ENCODE measurements at regions not wholly inside any gene's neighbourhood (a gene's known extent, or its start where the extent isn't known, plus 50 kb on each side); places are given as distances from the start of the nearest gene placed in this dataset.

GRCh38 chr17:77668518-77668917, 290.0 kb upstream of the TNRC6C start:
- DNase-seq = no peak

- DNase-seq = no peak
Measured at GRCh38 chr17:77670173-77670572, 288.3 kb upstream of the TNRC6C start.

DNA sequence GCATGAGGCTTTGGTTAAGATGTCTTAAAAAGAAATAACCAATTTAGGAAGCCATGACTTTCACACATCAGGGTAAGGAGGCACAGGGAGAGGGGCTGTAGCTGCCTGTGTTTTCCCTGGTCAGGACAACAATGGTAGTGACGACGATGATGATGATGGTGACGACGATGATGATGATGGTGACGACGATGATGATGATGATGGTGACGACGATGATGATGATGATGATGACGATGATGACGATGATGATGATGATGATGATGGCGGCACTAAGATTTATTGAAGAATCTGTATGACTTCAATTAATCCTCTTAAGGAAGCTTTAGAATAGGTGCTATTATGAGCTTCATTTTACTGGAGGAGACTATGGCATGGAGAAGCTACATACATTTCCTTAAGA, 284.1 kb upstream of the TNRC6C start:
- no peak for DNase-seq

DNA sequence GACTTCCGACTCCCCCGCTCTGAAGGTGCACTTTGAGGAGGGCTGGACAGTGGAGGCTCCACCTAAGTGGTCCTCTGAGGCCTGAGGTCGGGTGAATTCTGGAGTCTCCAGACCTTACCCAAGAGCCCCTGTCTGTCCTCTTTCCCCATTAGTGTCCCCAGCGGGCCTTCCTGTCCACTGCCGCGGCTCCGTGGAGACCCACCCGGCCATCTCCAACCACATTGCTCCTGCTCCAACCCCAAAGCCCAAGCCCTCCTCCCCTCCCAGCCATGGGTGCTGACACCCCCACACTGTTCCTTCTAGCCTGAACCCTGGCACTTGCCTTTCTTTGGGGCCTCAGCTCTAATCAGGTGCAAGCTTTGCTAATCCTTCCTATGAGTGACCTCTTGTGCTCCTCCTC, 283.1 kb upstream of the TNRC6C start:
- DNase-seq = peak; percentile 16

DNA sequence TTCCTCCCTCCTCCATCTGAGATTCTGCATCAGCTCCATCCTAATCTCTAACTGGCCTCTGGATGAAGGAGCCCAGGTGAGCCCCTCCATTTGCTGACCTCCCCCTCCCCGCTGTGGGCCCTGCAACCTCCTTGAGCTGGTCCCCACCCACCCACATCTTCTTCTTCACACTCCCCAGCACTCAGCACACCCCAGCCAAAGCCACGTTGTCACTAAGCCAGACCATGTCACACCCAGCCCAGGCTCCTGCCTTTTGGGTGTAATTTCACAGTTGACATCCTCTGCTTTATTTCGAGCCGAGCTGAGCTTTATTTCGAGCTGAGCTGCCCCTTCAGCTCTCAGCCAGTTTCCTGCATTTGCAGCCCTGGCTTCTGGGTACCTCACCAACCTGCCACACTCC, 282.7 kb upstream of the TNRC6C start:
- DNase-seq = peak; percentile 18

DNA sequence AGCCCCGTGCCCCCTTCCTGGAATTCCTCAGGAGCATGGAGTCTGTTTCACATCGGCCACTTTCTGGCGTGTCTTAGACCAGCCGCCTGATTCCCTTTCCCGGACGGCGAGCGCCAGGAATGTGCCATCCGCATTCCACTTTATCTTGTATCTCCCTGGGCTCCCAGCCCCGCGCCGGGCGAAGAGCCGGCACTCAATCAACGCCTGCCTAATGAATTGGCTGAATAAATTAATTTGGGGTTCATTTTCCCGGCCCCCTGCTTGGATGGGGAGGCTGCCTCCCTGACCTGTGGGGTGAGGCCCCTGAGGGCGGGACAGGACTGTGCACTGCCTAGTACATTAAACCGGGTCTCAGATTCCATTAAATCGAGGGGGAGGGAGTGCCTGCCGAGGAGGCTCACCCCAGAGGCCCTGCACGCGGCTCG, 282.3 kb upstream of the TNRC6C start:
- peak; percentile 31 for DNase-seq

DNA sequence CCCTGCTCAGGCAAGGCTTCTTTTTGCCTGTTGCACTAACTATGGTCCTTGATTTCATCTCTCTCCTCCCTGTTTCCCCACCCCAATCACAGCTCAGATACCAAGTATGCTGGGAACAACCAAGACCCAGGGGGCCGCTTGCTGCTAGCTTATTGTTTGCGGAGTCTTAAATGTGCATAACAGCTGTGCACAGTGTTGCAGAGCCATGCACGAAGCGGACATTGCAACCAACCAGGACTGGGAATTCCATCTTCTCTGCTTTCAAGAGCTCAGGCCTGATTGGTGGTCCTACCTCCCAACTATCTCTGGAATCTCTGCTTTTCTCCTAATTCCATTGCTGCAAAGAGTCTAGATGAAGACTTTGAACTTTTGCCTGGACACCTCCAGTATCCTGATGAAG, 281.3 kb upstream of the TNRC6C start:
- peak; percentile 85 for DNase-seq

DNA sequence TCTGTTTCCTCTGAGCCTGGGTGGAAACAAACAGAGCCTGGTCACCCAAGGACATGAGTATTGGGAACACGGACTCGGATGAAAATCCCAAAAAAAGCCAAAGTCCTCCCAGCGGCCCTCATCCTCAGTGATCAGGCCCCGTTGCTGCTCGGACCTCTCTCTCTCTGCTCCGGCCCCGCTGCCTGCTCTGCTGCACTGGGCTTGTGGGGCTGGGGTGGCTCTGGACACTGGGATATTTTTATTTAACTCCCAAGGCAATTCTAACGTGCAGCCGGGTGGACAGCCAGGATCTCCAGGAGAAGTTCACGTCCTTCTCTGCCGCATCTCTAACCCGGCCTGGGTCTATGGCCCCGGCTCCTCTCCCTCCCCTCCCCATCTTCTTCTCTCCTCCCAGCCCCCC, 280.9 kb upstream of the TNRC6C start:
- DNase-seq = no peak

GRCh38 chr17:77679589-77679988, 278.9 kb upstream of the TNRC6C start:
- DNase-seq = peak; percentile 13

DNA sequence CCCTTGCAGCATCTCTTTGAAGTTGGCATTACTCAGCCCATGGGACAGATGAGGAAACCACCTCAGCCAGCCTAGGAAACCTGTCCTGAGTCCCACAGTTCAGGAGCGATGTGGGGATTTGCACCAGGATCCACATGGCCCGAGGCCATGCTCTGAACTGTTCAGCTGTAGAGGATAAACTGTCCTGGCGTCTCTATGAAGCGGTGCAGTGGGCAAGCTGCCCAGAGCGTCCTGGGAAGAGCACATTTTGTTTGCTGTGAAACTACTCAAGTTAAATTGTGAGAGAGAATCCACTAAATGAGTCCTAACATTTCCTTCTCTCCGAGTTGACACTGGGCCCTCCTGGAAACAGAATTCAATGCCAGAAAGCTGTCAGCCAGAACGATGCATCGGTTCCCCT, 276.6 kb upstream of the TNRC6C start:
- peak; percentile 92 for DNase-seq

DNA sequence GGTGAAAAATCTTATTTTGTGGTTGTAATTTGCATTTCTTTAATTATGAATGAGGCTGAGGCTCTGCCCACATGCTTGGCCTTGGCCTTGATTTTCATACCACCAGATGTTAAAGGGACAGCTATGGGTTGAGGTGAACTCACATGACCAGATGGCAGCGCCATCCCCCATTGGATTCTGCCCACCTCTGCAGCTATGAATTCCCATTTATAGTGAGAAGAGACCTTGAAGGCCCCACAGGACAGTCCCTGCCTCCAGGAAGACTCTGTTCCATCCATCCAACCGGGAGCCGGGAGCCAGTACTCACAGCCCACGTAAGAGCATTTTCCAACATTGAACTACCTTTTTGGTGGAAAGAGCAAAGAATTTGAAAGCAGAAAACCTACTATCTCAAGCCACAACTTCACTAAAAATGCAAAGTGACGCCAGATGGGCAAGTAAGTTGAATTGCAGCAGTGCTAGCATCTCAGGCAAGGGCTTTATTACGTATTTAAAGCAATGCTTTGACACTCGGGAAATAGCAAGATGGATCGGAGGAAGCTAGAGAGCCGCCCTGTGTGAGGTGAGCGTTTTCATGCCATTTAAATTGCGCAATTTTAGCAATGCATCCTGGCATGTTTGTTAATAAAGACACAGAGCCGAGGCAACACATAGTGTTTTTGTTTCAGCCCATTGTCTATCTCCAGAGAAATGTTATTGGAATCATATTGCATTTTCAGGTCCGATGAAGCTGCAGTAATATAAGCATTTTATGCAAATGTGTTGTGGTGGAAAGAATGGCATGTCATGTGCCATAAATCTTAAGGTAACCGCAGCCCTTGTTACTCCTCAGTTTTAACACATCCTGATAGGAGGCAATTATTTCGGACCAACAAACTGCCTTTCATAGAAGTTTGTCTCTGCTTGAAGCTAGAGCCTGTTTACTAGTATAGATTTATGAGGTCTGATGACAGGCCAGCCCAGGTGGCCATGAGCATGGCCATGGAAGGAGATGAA, 273.4 kb upstream of the TNRC6C start:
- DNase-seq = no peak

DNA sequence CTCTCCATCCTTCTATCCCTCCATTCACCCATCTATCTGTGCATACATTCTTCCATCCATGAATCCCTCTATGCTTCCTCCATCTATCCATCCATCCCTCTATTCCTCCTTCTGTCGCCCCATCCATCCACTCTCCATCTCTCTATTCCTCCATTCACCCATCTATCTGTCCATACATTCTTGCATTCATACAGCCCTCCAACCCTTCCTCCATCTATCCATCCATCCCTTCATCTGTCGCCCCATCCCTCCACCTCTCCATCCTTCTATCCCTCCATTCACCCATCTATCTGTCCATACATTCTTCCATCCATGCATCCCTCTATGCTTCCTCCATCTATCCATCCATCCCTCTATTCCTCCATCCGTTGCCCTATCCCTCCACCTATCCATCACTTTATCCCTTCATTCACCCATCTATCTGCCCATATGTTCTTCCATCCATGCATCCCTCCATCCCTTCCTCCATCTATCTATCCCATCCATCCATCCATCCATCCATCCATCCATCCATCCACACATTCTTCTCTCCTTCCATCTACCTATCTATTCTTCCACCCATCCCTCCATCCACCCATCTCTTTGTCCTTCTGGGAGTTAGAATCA, 272.5 kb upstream of the TNRC6C start:
- no peak for DNase-seq

GRCh38 chr17:77686903-77687302, 271.6 kb upstream of the TNRC6C start:
- no peak for DNase-seq

GRCh38 chr17:77687417-77687816, 271.1 kb upstream of the TNRC6C start:
- DNase-seq = no peak

DNA sequence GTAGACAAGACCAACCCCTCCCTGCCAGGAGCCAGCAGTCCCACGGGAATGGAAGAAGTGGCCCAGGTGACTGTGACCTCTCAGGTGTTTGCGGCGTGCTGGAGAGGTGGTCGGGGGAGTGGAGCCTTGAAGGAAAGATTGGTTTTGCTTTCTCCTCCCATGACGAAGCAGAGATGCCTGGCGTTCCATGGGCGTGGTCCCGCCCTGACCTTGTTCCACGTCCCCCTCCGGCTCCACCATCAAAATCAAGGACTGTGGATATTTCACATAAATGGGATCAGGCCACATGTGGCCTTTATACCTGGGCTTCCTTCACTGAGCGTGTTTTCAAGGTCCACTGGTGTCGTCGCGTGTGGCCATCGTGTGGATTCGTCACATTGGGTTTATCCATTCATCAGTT, 270.6 kb upstream of the TNRC6C start:
- DNase-seq = no peak

- DNase-seq = no peak
Measured at GRCh38 chr17:77688369-77688768, 270.1 kb upstream of the TNRC6C start.

- peak; percentile 92 for DNase-seq
Measured at GRCh38 chr17:77690271-77691161, 268.0 kb upstream of the TNRC6C start.

- no peak for DNase-seq
Measured at GRCh38 chr17:77691216-77692085, 267.1 kb upstream of the TNRC6C start.

DNA sequence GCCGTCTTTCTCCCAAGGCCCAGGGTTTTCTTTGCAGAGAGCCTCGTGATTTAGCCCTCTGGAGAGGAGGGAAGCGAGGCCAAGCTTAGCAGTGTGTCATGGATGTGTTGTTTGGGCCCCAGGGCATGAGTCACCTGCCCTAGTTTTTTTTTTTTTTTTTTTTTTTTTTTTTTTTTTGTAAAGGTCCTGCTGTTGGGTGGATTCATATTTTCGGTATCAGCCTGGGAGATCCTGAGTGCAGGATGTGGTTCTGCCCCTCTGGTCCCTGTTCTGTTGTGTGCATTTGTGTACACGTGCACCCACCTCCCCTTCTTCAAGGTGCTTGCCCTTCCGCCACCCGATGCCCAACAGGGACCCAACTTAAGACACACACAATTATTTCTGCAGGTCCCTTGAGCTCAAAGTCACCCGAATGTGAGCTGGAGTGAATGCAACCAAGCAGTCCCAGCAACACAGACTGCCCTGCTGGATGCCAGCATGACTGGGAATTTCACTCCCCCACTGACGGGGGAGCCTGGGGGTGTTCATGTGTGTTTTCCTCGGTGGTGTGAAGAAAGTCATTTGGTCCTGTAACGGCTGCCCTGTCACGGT, 265.8 kb upstream of the TNRC6C start:
- no peak for DNase-seq

DNA sequence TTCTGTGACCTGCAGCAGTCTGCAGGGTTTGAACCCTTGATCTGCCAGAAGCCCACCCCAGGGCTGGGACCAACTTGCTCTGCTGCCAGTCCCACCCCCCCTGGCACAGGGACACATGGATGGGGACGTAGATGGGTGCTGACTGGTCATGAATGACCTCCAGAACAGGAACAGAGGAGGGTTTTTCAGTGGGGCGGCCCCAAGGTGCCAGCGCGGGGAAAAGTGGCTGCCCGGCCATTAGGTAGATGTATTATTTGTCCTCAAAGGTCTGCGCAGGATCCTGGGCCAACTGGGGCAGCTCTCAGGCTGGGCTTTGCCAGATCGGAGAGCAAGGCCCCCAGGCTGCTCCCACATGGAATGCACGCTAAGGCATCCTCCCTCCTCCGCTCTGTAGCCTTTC, 265.2 kb upstream of the TNRC6C start:
- no peak for DNase-seq

- no peak for DNase-seq
Measured at GRCh38 chr17:77693776-77694175, 264.7 kb upstream of the TNRC6C start.

Data from right hindlimb (tissue), 1 donor.